LNCAP (cell line): ENCODE measurements at regions not wholly inside any gene's neighbourhood (a gene's known extent, or its start where the extent isn't known, plus 50 kb on each side); places are given as distances from the start of the nearest gene placed in this dataset.

Experiments
- CTCF ChIP-seq: fragments of 450-650 bp; IDR thresholded peaks from 2 replicates; pipeline ENCODE4 v1.5.1; 2017; ENCODE audit warnings: mild to moderate bottlenecking

DNA sequence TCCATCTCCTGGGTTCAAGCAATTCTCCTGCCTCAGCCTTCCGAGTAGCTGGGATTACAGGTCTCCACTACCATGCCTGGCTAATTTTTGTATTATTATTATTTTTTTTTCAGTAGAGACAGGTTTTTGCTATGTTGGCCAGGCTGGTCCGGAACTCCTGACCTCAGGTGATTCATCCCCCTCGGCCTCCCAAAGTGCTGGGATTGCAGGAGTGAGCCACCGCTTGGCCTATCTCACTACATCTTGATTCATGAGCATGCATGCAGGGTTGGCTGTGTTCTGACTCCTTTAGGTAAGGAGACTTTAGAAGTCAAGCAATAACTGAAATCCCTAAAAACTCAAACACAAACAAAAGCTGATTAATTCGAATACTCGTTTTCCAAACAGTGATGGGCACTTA, 80.9 kb downstream of the GJA1 start:
- no peak for TF ChIP-seq CTCF

- TF ChIP-seq CTCF: no peak
Measured at GRCh38 chr6:121520337-121521163, 85.1 kb downstream of the GJA1 start.

DNA sequence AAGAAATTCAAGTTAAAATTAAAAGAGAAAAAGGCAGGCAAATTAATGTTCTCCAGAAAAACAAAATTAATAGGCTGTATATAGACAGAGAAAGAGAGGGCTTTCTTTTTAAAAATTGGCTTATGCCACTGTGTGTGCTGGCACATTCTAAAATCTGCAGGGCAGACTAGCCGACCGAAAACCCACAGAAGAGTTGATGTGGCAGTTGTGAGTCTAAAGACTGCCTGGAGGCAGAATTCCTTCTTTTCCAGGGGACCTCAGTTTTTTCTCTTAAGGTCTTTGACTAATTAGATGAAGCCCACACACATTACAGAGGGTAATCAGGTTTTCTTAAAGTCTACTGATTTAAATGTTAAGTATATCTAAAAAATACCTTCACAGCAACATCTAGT, 85.7 kb downstream of the GJA1 start:
- TF ChIP-seq CTCF: no peak

- TF ChIP-seq CTCF: no peak
Measured at GRCh38 chr6:121522265-121522664, 86.8 kb downstream of the GJA1 start.

DNA sequence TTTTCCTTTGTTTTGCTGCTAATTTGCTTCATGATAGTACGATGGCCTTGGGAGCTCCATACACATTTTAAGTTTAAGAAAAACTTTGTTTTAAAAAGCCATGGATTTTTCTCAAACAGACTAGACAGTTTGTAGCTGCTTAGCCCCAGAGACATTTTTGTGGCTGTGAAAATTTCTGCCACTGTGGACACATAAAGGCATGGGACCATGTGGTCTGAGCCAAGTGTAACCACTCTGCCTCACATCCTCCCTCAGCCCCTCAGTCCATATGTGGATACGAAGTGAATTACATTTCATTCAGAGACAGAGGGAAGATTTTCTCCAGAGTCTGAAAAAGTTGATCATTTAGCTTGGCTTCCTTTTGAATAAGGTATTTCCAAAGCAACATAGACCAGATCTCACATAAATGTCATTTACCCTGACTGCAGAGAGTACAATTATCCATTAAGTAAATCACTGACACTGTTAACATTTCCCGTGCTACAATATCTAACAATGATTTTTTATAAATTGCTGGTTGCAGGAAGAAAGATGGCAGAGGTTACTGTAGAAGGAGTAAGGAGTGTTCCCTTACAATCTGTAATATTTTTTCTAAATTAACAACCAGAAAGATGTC, 87.4 kb downstream of the GJA1 start:
- TF ChIP-seq CTCF: no peak

DNA sequence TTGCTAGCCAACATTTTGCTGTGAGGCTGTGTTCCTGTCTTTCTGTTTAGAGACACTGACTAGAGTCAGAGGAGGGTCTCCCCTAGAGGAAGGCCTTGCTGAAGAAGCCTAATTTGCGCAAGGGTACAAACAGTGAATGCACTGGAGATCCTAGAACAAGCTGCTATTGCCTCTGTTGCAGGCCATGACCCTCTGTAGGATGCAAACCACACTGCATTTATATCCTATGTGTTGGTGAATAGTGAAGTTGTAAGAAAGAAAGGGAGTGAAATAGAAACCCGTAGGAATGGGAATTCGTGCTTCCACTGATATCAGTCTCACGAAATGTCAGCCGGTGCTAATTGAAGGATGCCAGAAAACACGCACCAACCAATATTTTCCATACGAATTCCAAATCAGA, 88.2 kb downstream of the GJA1 start:
- TF ChIP-seq CTCF: no peak

GRCh38 chr6:121526282-121526681, 90.8 kb downstream of the GJA1 start:
- TF ChIP-seq CTCF: no peak
